HUES6 (cell line): ENCODE measurements at regions not wholly inside any gene's neighbourhood (a gene's known extent, or its start where the extent isn't known, plus 50 kb on each side); places are given as distances from the start of the nearest gene placed in this dataset.

Experiments used
- H3K27ac ChIP-seq: 2 replicates; pipeline ENCODE4 v1.7.0; 2013; ENCODE audit warnings: low read depth, mild to moderate bottlenecking, low read length, inconsistent platforms
- H3K27me3 ChIP-seq: 2 replicates; pipeline ENCODE4 v1.6.1; 2013; ENCODE audit warnings: low read length; ENCODE audit not compliant: control insufficient read depth, insufficient read depth
- H3K36me3 ChIP-seq: 2 replicates; pipeline ENCODE4 v1.6.1; 2013; ENCODE audit warnings: low read length; ENCODE audit not compliant: control insufficient read depth, insufficient read depth
- H3K4me1 ChIP-seq: 2 replicates; pipeline ENCODE4 v1.6.1; 2013; ENCODE audit warnings: low read length; ENCODE audit not compliant: control insufficient read depth, insufficient read depth
- H3K4me3 ChIP-seq: 2 replicates; pipeline ENCODE4 v1.5.1; 2013; ENCODE audit warnings: low read depth, low read length
- H3K9ac ChIP-seq: one replicate; pipeline ENCODE4 v1.6.1; 2013; ENCODE audit warnings: mild to moderate bottlenecking, low read length
- H3K9me3 ChIP-seq: 2 replicates; pipeline ENCODE4 v1.6.1; 2013; ENCODE audit warnings: low read depth, low read length; ENCODE audit not compliant: control insufficient read depth, insufficient read depth

DNA sequence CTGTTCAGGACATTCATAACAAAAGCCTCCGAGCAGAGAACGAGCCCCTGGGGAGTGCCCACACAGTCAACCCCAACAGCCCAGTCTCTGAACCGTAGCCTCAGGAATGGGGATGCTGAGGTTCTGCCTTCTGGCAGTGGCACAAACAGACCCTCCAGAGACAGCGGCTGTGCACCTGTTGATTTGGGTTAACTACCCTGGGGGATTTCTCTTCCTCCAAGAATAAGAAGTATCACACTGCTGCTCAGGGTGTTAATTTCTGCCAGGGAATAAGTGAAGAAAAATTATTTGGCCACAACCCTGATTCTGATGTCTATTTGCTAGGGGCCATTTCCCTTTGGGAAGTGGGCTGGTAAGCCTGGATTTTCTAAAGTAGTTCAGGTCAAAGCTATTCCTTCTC is 51.0 kb upstream of the PIRT start:
- Histone ChIP-seq H3K9me3 (no peaks in the 10 kb centered on the region), H3K9ac (no peak overlapping the region), H3K36me3 (no peaks in the 10 kb centered on the region), H3K27me3 (no peaks in the 10 kb centered on the region), H3K4me1 (no peaks in the 10 kb centered on the region), H3K27ac (no peak overlapping the region), H3K4me3 (no peak overlapping the region)
